HT-29 (cell line): ENCODE measurements at regions not wholly inside any gene's neighbourhood (a gene's known extent, or its start where the extent isn't known, plus 50 kb on each side); places are given as distances from the start of the nearest gene placed in this dataset.

ENCODE experiments used
- DNase-seq: peaks from one replicate; pipeline ENCODE4 v3.0.0-alpha.2; 2015; ENCODE audit warnings: low spot score

GRCh38 chr15:66929843-66930402 is 135.5 kb upstream of the SMAD3 start:
- no peak for DNase-seq

- peak; percentile 95 for DNase-seq
These were observed 133.4 kb upstream of the SMAD3 start for GRCh38 chr15:66931768-66932633.

GRCh38 chr15:66932634-66933024 is 132.8 kb upstream of the SMAD3 start:
- no peak for DNase-seq

GRCh38 chr15:66933932-66934867 is 131.2 kb upstream of the SMAD3 start:
- no peak for DNase-seq

GRCh38 chr15:66934868-66935520 is 130.4 kb upstream of the SMAD3 start:
- no peak for DNase-seq

- no peak for DNase-seq
These were observed 129.7 kb upstream of the SMAD3 start for GRCh38 chr15:66935688-66936087.

GRCh38 chr15:66936109-66936860 is 129.1 kb upstream of the SMAD3 start:
- no peak for DNase-seq

- DNase-seq: no peak
These were observed 128.4 kb upstream of the SMAD3 start for GRCh38 chr15:66936861-66937582.

GRCh38 chr15:66937588-66937987 is 127.8 kb upstream of the SMAD3 start:
- DNase-seq: no peak

- DNase-seq: peak; percentile 60
These were observed 127.1 kb upstream of the SMAD3 start for GRCh38 chr15:66938114-66938830.

GRCh38 chr15:66939016-66939415 is 126.4 kb upstream of the SMAD3 start:
- DNase-seq: no peak

GRCh38 chr15:66939451-66940023 is 125.9 kb upstream of the SMAD3 start:
- DNase-seq: no peak

GRCh38 chr15:66940368-66940767 is 125.0 kb upstream of the SMAD3 start:
- DNase-seq: no peak

GRCh38 chr15:66941108-66941711 is 124.2 kb upstream of the SMAD3 start:
- no peak for DNase-seq

- no peak for DNase-seq
These were observed 123.6 kb upstream of the SMAD3 start for GRCh38 chr15:66941791-66942190.

- no peak for DNase-seq
These were observed 122.6 kb upstream of the SMAD3 start for GRCh38 chr15:66942649-66943390.

- peak; percentile 46 for DNase-seq
These were observed 121.8 kb upstream of the SMAD3 start for GRCh38 chr15:66943456-66944095.

- DNase-seq: no peak
These were observed 121.3 kb upstream of the SMAD3 start for GRCh38 chr15:66944121-66944520.
